ENCODE measurements at regions not wholly inside any gene's neighbourhood (a gene's known extent, or its start where the extent isn't known, plus 50 kb on each side); places are given as distances from the start of the nearest gene placed in this dataset.

- no peak for DNase-seq (ENCODE audit: low spot score)
Measured at GRCh38 chr16:64539811-64540371, 582.0 kb downstream of the CDH11 start.

- DNase-seq (ENCODE audit: low spot score): no peak
Measured at GRCh38 chr16:64534180-64534780, 587.6 kb downstream of the CDH11 start.

- DNase-seq (ENCODE audit: low spot score): no peak
Measured at GRCh38 chr16:64532691-64533090, 589.2 kb downstream of the CDH11 start.

- DNase-seq (ENCODE audit: low spot score): no peak
Measured at GRCh38 chr16:64532117-64532516, 589.7 kb downstream of the CDH11 start.

- DNase-seq (ENCODE audit: low spot score): no peak
Measured at GRCh38 chr16:64531401-64531800, 590.5 kb downstream of the CDH11 start.

GRCh38 chr16:64522548-64522947 lies 599.3 kb downstream of the CDH11 start:
- no peak for DNase-seq (ENCODE audit: low spot score)

- no peak for DNase-seq (ENCODE audit: low spot score)
Measured at GRCh38 chr16:64513871-64514270, 608.0 kb downstream of the CDH11 start.

GRCh38 chr16:64507240-64508024 lies 614.4 kb downstream of the CDH11 start:
- no peak for DNase-seq (ENCODE audit: low spot score)

GRCh38 chr16:64499211-64499610 lies 622.7 kb downstream of the CDH11 start:
- no peak for DNase-seq (ENCODE audit: low spot score)

GRCh38 chr16:64498363-64498762 lies 623.5 kb downstream of the CDH11 start:
- no peak for DNase-seq (ENCODE audit: low spot score)

- no peak for DNase-seq (ENCODE audit: low spot score)
Measured at GRCh38 chr16:64493709-64494108, 628.2 kb downstream of the CDH11 start.

- no peak for DNase-seq (ENCODE audit: low spot score)
Measured at GRCh38 chr16:64489449-64489848, 632.4 kb downstream of the CDH11 start.

GRCh38 chr16:64486561-64486960 lies 635.3 kb downstream of the CDH11 start:
- no peak for DNase-seq (ENCODE audit: low spot score)

- DNase-seq (ENCODE audit: low spot score): no peak
Measured at GRCh38 chr16:64481497-64481896, 640.4 kb downstream of the CDH11 start.

- DNase-seq (ENCODE audit: low spot score): no peak
Measured at GRCh38 chr16:64478252-64478906, 643.5 kb downstream of the CDH11 start.

- DNase-seq (ENCODE audit: low spot score): no peak
Measured at GRCh38 chr16:64475627-64476351, 646.1 kb downstream of the CDH11 start.

- no peak for DNase-seq (ENCODE audit: low spot score)
Measured at GRCh38 chr16:64470916-64471315, 650.9 kb downstream of the CDH11 start.

- no peak for DNase-seq (ENCODE audit: low spot score)
Measured at GRCh38 chr16:64469906-64470702, 651.8 kb downstream of the CDH11 start.

- no peak for DNase-seq (ENCODE audit: low spot score)
Measured at GRCh38 chr16:64469351-64469750, 652.5 kb downstream of the CDH11 start.

GRCh38 chr16:64468515-64469090 lies 653.3 kb downstream of the CDH11 start:
- no peak for DNase-seq (ENCODE audit: low spot score)

- no peak for DNase-seq (ENCODE audit: low spot score)
Measured at GRCh38 chr16:64459821-64460220, 662.0 kb downstream of the CDH11 start.

Data from HuH-7 (cell line).